Activated T-cell treated with anti-CD3 and anti-CD28 coated beads for 4 hours (primary cell): ENCODE measurements at regions not wholly inside any gene's neighbourhood (a gene's known extent, or its start where the extent isn't known, plus 50 kb on each side); places are given as distances from the start of the nearest gene placed in this dataset.

Experiments
- DNase-seq: peaks from one replicate; pipeline ENCODE4 v3.0.0-alpha.2; 2020

DNA sequence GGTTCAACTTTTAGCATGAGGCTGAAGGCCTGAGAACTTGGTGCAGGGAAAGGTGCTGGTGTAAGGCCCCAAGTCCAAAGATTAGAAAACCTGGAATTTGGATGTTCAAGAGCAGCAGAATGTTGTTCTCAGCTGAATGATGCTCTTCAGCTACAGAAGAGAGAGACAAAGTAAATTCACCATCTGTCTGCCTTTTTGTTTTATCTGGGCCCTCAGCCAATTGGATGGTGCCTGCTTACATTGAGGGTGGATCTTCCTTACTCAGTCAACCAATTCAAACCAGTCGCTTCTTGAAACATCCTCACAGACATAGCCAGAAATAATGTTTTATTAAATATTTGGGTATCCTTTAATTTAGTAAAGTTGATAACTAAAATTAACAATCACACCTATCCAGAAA lies 748.2 kb upstream of the ADAMTS5 start:
- no peak for DNase-seq

DNA sequence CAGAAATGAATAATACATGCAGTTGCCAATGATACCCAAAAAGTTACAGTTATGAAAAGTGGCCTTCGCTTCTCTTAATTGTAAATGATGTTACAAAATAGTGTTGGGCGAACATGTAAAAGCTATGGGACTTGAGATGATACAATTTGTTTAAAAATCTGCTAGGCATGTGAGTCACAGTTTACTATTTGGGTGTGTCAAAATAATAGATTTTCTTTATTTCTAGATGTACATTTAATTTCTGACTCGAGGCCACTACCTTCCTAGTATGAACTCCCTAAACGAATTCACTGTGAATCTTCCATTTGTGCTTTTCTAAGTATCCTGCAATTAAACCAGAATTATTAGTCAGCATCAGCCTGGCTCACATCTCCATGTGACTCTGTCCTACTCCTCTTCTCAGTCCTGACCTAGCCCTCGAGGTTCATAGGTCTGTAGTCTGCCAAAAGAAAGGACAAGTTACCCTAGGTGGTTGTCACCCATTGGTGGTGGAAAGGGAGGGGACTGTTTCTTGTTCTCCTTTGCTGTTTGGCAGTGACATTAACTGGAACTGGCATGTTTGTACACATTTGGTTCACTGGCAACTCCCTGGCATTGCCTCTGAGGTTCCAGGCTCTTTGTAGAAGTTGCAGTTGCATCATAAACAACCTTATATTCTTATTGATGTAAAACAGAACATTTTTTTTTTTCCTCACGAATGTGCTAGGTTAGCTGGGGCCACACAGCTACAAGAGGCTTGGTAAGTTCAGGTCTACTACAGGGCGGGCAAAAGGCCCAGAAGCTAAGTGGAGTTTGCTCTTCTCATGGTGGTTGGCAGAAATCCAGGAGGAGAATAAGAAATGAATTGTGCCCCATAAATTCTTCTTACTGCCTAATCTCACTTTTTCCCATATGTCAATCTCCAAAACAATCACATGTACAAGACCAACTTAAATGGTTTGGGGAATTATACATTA lies 746.5 kb upstream of the ADAMTS5 start:
- no peak for DNase-seq

DNA sequence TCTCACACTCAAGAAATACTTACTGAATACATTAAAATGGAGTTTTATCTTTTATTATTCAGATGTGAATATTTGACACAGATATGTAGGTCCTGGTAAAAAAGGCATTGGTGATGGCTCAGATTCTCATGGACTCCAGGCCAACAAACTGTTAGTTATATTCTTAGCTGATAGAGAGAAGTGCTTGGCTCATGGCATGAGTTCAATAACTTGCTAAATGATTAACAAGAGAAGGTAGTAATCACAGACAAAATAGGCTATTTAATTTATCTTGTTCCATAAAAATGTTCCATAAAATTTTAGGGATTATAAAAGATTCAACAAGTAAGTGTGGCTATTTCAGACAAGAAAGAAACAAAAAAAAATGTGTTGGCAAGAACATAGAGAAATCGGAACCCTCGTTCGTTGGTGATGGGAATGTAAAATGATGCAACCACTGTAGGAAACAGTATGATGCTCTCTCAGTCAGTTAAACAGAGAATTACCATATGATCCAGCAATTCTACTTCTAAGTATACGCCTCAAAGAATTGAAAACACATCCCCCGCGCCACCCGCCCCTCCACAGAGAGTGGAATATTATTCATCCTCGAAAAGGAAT lies 737.8 kb upstream of the ADAMTS5 start:
- no peak for DNase-seq

DNA sequence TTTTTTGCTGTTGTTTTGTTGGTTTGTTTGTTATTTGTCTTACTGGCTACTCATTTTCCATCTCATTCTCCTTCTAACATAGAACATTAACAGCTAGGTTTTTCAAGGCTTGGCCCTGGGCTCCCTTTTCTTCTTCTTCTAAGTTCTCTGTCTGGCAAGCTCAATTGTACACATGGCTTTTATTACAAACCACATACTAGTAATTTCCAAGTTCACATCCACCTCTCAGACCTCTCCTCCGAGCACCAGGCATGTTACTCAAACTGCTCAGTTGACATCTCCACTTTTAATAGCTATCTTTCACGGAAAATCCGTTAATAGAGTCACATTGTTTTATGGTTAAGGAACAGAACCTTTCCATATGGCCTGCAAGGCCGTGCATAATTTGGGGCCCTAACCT lies 736.9 kb upstream of the ADAMTS5 start:
- no peak for DNase-seq

DNA sequence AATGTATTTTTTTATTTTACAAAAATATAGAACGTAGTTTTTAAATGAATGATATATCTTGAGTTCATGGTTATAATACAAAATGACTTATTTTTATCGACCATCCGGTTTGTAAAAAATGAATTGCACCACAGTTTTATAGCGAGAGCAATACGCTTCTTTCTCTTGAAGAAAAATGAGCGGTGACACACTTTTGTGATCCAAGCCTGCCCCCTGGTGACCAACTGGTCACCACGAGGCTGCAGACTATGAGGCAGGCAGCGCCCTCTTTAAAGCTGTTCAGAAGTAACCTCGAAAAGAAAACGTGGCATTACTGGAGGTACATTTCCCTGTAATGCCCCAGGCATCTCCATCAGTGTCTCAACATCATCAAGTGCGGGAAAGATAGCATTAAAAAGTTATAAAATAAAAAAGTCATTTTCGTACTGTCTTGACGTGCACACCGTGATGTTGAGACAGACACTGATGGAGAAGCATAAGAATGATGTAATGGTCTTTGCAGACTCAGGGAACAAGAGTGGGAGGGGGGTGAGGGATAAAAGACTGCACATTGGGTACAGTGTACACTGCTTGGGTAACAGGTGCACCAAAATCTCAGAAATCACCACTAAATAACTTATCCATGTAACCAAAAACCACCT lies 734.2 kb upstream of the ADAMTS5 start:
- DNase-seq, result peak; percentile 14

DNA sequence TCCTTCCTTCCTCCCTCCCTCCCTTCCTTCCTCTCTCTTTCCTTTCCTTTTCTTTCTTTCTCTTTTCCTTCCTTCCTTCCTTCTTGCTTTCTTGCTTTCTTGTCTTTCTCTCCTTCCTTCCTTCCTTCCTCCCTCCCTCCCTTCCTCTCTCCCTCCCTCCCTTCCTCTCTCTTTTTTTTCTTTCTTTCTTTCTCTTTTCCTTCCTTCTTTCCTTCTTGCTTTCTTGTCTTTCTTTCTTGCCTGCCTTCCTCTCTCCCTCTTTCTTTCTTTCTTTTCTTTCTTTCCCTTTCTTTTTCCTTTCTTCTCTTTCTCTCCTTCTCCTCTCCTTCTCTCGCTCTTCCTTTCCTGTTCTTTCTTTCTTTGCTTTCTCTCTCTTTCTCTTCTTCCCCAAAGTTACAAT lies 728.4 kb upstream of the ADAMTS5 start:
- DNase-seq, result no peak

- DNase-seq, result no peak
Observed at GRCh38 chr21:27694667-27695066, 727.8 kb upstream of the ADAMTS5 start.

GRCh38 chr21:27693376-27693775 lies 726.5 kb upstream of the ADAMTS5 start:
- no peak for DNase-seq

DNA sequence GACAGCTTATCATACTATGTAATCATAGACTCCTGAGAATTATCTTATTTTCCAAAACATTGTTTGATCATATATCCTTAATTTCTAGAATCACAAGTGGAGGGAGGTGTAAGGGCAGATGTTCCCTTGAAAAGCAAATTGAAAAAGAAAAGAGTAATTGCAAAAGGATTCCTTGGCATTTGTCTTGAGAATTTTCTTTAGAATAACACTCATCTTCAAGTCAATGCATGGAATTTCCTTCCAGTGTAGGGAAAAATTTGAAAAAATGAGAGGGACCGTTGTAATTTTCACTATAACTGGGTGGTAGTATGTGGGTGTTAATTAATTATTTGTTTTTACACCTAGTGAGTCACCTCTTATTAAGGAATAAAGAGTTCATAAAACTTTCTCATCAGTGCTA lies 724.6 kb upstream of the ADAMTS5 start:
- DNase-seq, result no peak

DNA sequence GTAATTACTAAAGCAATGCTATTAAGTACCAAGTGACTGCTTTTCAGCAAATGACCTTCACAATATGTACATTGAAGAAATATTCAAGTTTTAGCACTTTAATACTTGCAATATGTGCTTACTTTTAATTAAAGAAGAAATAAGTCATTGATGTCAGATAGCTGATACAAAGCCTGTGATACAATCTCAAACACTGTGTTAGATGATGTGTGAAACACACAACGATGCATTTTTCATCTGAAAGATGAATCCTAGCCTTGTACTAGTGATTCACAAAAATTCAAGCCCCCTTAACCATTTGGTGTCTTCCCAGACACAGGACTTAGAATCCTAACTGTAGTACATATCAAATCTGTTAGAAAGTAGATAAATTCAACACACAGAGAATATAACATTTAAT lies 724.1 kb upstream of the ADAMTS5 start:
- DNase-seq, result no peak

- no peak for DNase-seq
Observed at GRCh38 chr21:27690426-27690825, 723.5 kb upstream of the ADAMTS5 start.

GRCh38 chr21:27688773-27689172 lies 721.9 kb upstream of the ADAMTS5 start:
- DNase-seq, result no peak

- DNase-seq, result no peak
Observed at GRCh38 chr21:27683292-27683691, 716.4 kb upstream of the ADAMTS5 start.

DNA sequence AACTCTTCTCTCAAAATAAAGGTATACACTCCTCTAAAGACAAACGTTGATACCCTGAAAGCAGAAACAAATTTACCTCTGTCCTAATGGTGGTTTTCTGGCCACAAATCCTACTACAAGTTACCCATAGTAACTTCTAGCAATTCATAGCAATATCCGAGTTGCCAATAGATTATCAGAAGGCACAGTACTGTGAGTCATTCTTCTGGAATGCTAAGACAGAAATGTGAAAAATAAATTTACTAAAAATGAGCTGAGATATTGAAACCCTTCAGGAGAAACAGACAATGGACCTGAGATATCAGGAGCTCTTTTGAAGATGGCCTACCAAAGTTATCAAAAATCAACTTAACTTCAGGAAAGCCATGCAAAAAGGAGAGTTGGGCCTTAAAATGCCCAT lies 715.0 kb upstream of the ADAMTS5 start:
- no peak for DNase-seq

DNA sequence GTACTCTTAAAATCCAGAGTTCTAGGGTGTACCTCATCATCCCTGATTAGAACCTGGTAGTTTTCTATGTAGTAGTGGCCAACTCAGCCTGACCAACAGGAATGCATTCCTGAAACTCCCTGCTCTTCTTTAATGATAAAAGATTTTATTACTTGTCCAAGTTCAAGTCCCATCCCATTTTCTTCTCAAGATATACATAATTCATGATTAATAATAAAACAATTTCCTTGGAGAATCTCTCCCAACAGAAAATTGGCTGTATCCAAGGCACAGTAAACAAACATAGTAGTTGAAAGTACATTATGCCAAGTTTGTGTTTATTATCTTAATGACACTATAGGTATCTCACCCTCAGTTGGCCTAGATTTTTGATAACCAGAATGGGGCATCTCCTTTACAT lies 714.1 kb upstream of the ADAMTS5 start:
- no peak for DNase-seq

GRCh38 chr21:27680181-27680580 lies 713.3 kb upstream of the ADAMTS5 start:
- no peak for DNase-seq

DNA sequence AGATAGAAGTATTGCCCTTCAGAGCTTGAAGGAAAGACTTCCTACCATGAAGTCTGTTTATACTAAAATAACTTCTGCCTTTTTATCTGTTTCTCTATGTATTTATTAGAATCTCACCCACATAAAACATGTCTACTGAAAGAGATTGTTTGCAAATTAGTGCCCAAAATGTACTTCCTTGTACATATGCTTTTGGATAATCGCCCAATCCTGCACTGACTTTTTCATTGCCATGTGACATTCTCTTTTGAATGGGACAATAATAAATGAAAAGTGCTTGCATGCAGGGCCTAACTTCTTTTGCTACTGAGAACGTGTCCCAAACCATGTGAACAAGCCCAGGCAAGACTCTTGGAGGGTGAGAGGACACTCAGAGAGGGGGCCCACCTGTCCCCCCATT lies 711.6 kb upstream of the ADAMTS5 start:
- no peak for DNase-seq

GRCh38 chr21:27677546-27677945 lies 710.7 kb upstream of the ADAMTS5 start:
- DNase-seq, result no peak

DNA sequence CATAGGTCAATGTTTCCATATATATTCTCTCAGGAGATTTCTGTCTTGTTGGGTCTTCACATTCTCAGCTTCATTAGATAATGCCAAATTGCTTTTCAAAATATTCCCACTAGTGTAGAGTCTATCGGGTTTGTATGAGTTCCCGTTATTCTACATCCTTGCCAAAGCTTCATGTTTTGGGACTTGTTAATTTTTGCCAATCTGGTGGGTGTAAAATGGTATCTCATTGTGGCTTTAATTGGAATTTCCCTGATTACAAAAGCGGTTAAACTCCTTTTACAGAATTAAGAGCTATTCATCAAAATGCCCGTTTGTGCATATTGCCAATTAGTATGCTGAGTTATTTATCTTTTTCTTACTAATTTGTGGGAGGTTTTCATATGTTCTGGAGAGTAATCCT lies 708.4 kb upstream of the ADAMTS5 start:
- no peak for DNase-seq

- DNase-seq, result no peak
Observed at GRCh38 chr21:27674041-27674615, 707.2 kb upstream of the ADAMTS5 start.

DNA sequence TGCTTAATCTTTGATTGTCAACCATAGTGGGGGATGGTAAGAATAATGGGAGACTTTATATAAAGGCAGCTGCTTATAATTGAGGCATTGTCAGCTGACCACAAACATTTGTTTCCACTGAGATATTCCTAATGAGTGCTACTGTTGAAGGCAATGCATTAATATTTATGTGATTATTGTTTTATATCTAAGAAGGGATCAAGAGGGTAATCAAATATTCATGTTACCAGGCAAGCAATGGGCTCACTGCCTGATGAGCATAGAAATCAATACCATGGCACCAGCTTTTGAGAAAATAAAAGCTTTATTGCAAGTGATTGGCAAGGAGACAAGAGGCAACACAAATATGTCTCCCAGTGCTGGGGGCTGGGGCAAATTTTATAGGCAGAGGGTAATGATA lies 706.7 kb upstream of the ADAMTS5 start:
- no peak for DNase-seq

GRCh38 chr21:27671207-27671606 lies 704.3 kb upstream of the ADAMTS5 start:
- no peak for DNase-seq

- DNase-seq, result no peak
Observed at GRCh38 chr21:27653481-27653880, 686.6 kb upstream of the ADAMTS5 start.

GRCh38 chr21:27649762-27650161 lies 682.9 kb upstream of the ADAMTS5 start:
- DNase-seq, result no peak
